Keratinocyte (primary cell): ENCODE measurements at regions not wholly inside any gene's neighbourhood (a gene's known extent, or its start where the extent isn't known, plus 50 kb on each side); places are given as distances from the start of the nearest gene placed in this dataset.

Source experiments
- DNase-seq: peaks from one replicate; pipeline ENCODE4 v3.0.0-alpha.2; 2011; ENCODE audit warnings: low read depth, missing footprints, low spot score
- FAIRE-seq: peaks from 2 replicates; lab custom pipeline; 2011; peaks lifted over from hg19 to GRCh38; lab: Jason Lieb, UNC
- H2AFZ ChIP-seq: 2 replicates; pipeline ENCODE4 v1.6.0; 2012; ENCODE audit warnings: low read length, control low read depth, inconsistent platforms; ENCODE audit not compliant: control insufficient read depth
- H3K27ac ChIP-seq: 2 replicates; pipeline ENCODE4 v1.5.1; 2011; ENCODE audit warnings: low read length; ENCODE audit not compliant: control insufficient read depth, insufficient read depth
- H3K27me3 ChIP-seq: 3 replicates; pipeline ENCODE4 v1.6.0; 2011; ENCODE audit warnings: low read length; ENCODE audit not compliant: control insufficient read depth, insufficient read depth; ENCODE audit errors: extremely low read depth
- H3K36me3 ChIP-seq, 2 experiments: 2 replicates in 1 of 2; 3 replicates in 1 of 2; pipeline ENCODE4 v1.5.1; 2011; ENCODE audit warnings: low read length in 2 of 2, mild to moderate bottlenecking in 1 of 2; ENCODE audit not compliant: control insufficient read depth in 2 of 2, insufficient read depth in 2 of 2; ENCODE audit errors: extremely low read depth in 1 of 2
- H3K4me1 ChIP-seq: 3 replicates; pipeline ENCODE4 v1.5.1; 2011; ENCODE audit warnings: low read length; ENCODE audit not compliant: control insufficient read depth, insufficient read depth; ENCODE audit errors: extremely low read depth
- H3K4me2 ChIP-seq: 3 replicates; pipeline ENCODE4 v1.6.0; 2011; ENCODE audit warnings: low read depth, low read length; ENCODE audit not compliant: control insufficient read depth, insufficient read depth; ENCODE audit errors: extremely low read depth
- H3K4me3 ChIP-seq, 3 experiments: fragments of 200-600 bp in 1 of 3; sonication (generic) in 1 of 3; 2 replicates in 2 of 3; 3 replicates in 1 of 3; pipeline ENCODE4 v1.5.1; 2011 to 2016; ENCODE audit warnings: low read length in 3 of 3, mild to moderate bottlenecking in 3 of 3, control low read depth in 2 of 3, inconsistent platforms in 1 of 3, low read depth in 1 of 3, mixed read lengths in 1 of 3, mixed run types in 1 of 3, moderate library complexity in 1 of 3; ENCODE audit not compliant: control insufficient read depth in 2 of 3, insufficient read depth in 2 of 3; ENCODE audit errors: extremely low read depth in 1 of 3
- H3K79me2 ChIP-seq: 2 replicates; pipeline ENCODE4 v1.6.0; 2012; ENCODE audit warnings: low read length; ENCODE audit not compliant: control insufficient read depth, insufficient read depth
- H3K9ac ChIP-seq: 3 replicates; pipeline ENCODE4 v1.6.0; 2011; ENCODE audit warnings: low read length; ENCODE audit not compliant: control insufficient read depth, insufficient read depth; ENCODE audit errors: extremely low read depth
- H3K9me1 ChIP-seq: 3 replicates; pipeline ENCODE4 v1.6.0; 2011; ENCODE audit warnings: low read length; ENCODE audit not compliant: control insufficient read depth, insufficient read depth; ENCODE audit errors: extremely low read depth
- H3K9me3 ChIP-seq: 2 replicates; pipeline ENCODE4 v1.5.1; 2012; ENCODE audit warnings: low read depth, low read length; ENCODE audit not compliant: control insufficient read depth
- H4K20me1 ChIP-seq: 3 replicates; pipeline ENCODE4 v1.6.0; 2011; ENCODE audit warnings: low read length; ENCODE audit not compliant: control insufficient read depth, insufficient read depth; ENCODE audit errors: extremely low read depth
- CTCF ChIP-seq, 3 experiments: IDR thresholded peaks in 1 of 3; conservative IDR thresholded peaks in 1 of 3; optimal IDR thresholded peaks in 1 of 3; 2 replicates in 2 of 3; 3 replicates in 1 of 3; pipeline versions ENCODE3 to v1.5.1; 2011; ENCODE audit warnings: low read length in 3 of 3, mild to moderate bottlenecking in 3 of 3, moderate library complexity in 2 of 3, control low read depth in 1 of 3, inconsistent platforms in 1 of 3; ENCODE audit not compliant: insufficient read depth in 2 of 3; ENCODE audit errors: extremely low read depth in 1 of 3
- EZH2 ChIP-seq: IDR thresholded peaks from one replicate; pipeline ENCODE4 v1.6.1; 2012; ENCODE audit warnings: inconsistent platforms, mild to moderate bottlenecking, low read length, moderate library complexity
- dilution Hi-C: fragments of 300-500 bp; cut with MboI; formaldehyde crosslinking; loops from one replicate; pipeline ENCODE4 v1.7.0; 2020; ENCODE audit warnings: low sequenced_read_pairs; ENCODE audit not compliant: extremely low pct_ligation_motif_present

- no peaks in the 10 kb centered on the region for H3K4me1 ChIP-seq
- no peaks in the 10 kb centered on the region for H3K9me1 ChIP-seq
- TF ChIP-seq EZH2: no peak
- TF ChIP-seq CTCF (optimal IDR thresholded peaks at IDR 0.05 in 1 of 3, IDR thresholded peaks at IDR 0.05 in 1 of 3, conservative IDR thresholded peaks at IDR 0.05 in 1 of 3; ENCODE audit: extremely low read depth in 1 of 3, insufficient read depth in 2 of 3, low read length in 3 of 3): no peak
- no peaks in the 10 kb centered on the region for H4K20me1 ChIP-seq
- FAIRE-seq (no peak), DNase-seq (no peak)
- no peak overlapping the region for H3K27ac ChIP-seq
- H3K9me3 ChIP-seq: no peaks in the 10 kb centered on the region
- H3K27me3 ChIP-seq: no peaks in the 10 kb centered on the region
- no peak overlapping the region for H3K4me3 ChIP-seq
- no peaks in the 10 kb centered on the region for H3K36me3 ChIP-seq
- H3K79me2 ChIP-seq: no peaks in the 10 kb centered on the region
- H3K4me2 ChIP-seq: no peak overlapping the region
- H3K9ac ChIP-seq: no peak overlapping the region
- no peak overlapping the region for H2AFZ ChIP-seq
- dilution Hi-C loops: no loop called here
Measured at GRCh38 chr18:2254977-2255376, 316.3 kb downstream of the METTL4 start.

GRCh38 chr18:2256577-2256976 lies 314.7 kb downstream of the METTL4 start:
- H2AFZ ChIP-seq: no peak overlapping the region
- DNase-seq (no peak), FAIRE-seq (no peak)
- TF ChIP-seq EZH2 (no peak), CTCF (optimal IDR thresholded peaks at IDR 0.05 in 1 of 3, IDR thresholded peaks at IDR 0.05 in 1 of 3, conservative IDR thresholded peaks at IDR 0.05 in 1 of 3; ENCODE audit: extremely low read depth in 1 of 3, insufficient read depth in 2 of 3, low read length in 3 of 3) (no peak)
- H3K27me3 ChIP-seq: no peaks in the 10 kb centered on the region
- no peak overlapping the region for H3K9ac ChIP-seq
- no peaks in the 10 kb centered on the region for H3K9me1 ChIP-seq
- dilution Hi-C loops: no loop called here
- H3K4me3 ChIP-seq: no peak overlapping the region
- H3K9me3 ChIP-seq: no peaks in the 10 kb centered on the region
- no peaks in the 10 kb centered on the region for H4K20me1 ChIP-seq
- H3K4me2 ChIP-seq: no peak overlapping the region
- H3K79me2 ChIP-seq: no peaks in the 10 kb centered on the region
- no peaks in the 10 kb centered on the region for H3K4me1 ChIP-seq
- H3K27ac ChIP-seq: no peak overlapping the region
- no peaks in the 10 kb centered on the region for H3K36me3 ChIP-seq
